ENCODE measurements at regions not wholly inside any gene's neighbourhood (a gene's known extent, or its start where the extent isn't known, plus 50 kb on each side); places are given as distances from the start of the nearest gene placed in this dataset.
"Not testable (repeated sequence)": the region's sequence is repeated elsewhere in the genome, so short reads cannot be mapped to it uniquely, and the experiment has no call there.

GRCh38 chr13:89052699-89053098 is 1381.5 kb downstream of the SLITRK5 start:
- no peak for DNase-seq (ENCODE audit: low spot score)

- DNase-seq (ENCODE audit: low spot score) = no peak
Observed at GRCh38 chr13:89053418-89053817, 1382.2 kb downstream of the SLITRK5 start.

- DNase-seq (ENCODE audit: low spot score) = no peak
Observed at GRCh38 chr13:89057274-89057673, 1386.1 kb downstream of the SLITRK5 start.

- DNase-seq (ENCODE audit: low spot score) = no peak
Observed at GRCh38 chr13:89057862-89058261, 1386.7 kb downstream of the SLITRK5 start.

GRCh38 chr13:89061821-89062220 is 1390.7 kb downstream of the SLITRK5 start:
- no peak for DNase-seq (ENCODE audit: low spot score)

- DNase-seq (ENCODE audit: low spot score) = no peak
Observed at GRCh38 chr13:89066868-89067466, 1395.8 kb downstream of the SLITRK5 start.

- no peak for DNase-seq (ENCODE audit: low spot score)
Observed at GRCh38 chr13:89072979-89073378, 1401.8 kb downstream of the SLITRK5 start.

GRCh38 chr13:89076622-89077021 is 1405.5 kb downstream of the SLITRK5 start:
- no peak for DNase-seq (ENCODE audit: low spot score)

- no peak for DNase-seq (ENCODE audit: low spot score)
Observed at GRCh38 chr13:89082623-89083022, 1411.5 kb downstream of the SLITRK5 start.

- not testable (repeated sequence) for DNase-seq (ENCODE audit: low spot score)
Observed at GRCh38 chr13:89088107-89088506, 1416.9 kb downstream of the SLITRK5 start.

- DNase-seq (ENCODE audit: low spot score) = no peak
Observed at GRCh38 chr13:89097994-89098393, 1426.8 kb downstream of the SLITRK5 start.

GRCh38 chr13:89113744-89114143 is 1442.6 kb downstream of the SLITRK5 start:
- DNase-seq (ENCODE audit: low spot score) = no peak

GRCh38 chr13:89115307-89115706 is 1444.1 kb downstream of the SLITRK5 start:
- DNase-seq (ENCODE audit: low spot score) = no peak

- DNase-seq (ENCODE audit: low spot score) = no peak
Observed at GRCh38 chr13:89136678-89137077, 1465.5 kb downstream of the SLITRK5 start.

- DNase-seq (ENCODE audit: low spot score) = no peak
Observed at GRCh38 chr13:89150362-89150761, 1479.2 kb downstream of the SLITRK5 start.

GRCh38 chr13:89153941-89154340 is 1482.8 kb downstream of the SLITRK5 start:
- no peak for DNase-seq (ENCODE audit: low spot score)

- DNase-seq (ENCODE audit: low spot score) = no peak
Observed at GRCh38 chr13:89163096-89163495, 1491.9 kb downstream of the SLITRK5 start.

- DNase-seq (ENCODE audit: low spot score) = no peak
Observed at GRCh38 chr13:89165685-89166084, 1494.5 kb downstream of the SLITRK5 start.

- DNase-seq (ENCODE audit: low spot score) = no peak
Observed at GRCh38 chr13:89169951-89170350, 1498.8 kb downstream of the SLITRK5 start.

- DNase-seq (ENCODE audit: low spot score) = no peak
Observed at GRCh38 chr13:89181041-89181440, 1509.9 kb downstream of the SLITRK5 start.

GRCh38 chr13:89199138-89199537 is 1528.0 kb downstream of the SLITRK5 start:
- DNase-seq (ENCODE audit: low spot score) = no peak

GRCh38 chr13:89204435-89204834 is 1533.3 kb downstream of the SLITRK5 start:
- no peak for DNase-seq (ENCODE audit: low spot score)

GRCh38 chr13:89205856-89206520 is 1534.8 kb downstream of the SLITRK5 start:
- DNase-seq (ENCODE audit: low spot score) = no peak

- no peak for DNase-seq (ENCODE audit: low spot score)
Observed at GRCh38 chr13:89212186-89212585, 1541.0 kb downstream of the SLITRK5 start.
